ENCODE measurements at regions not wholly inside any gene's neighbourhood (a gene's known extent, or its start where the extent isn't known, plus 50 kb on each side); places are given as distances from the start of the nearest gene placed in this dataset.
A peak's percentile ranks its signal among the peaks of the same experiment; 100 is the strongest.

DNA sequence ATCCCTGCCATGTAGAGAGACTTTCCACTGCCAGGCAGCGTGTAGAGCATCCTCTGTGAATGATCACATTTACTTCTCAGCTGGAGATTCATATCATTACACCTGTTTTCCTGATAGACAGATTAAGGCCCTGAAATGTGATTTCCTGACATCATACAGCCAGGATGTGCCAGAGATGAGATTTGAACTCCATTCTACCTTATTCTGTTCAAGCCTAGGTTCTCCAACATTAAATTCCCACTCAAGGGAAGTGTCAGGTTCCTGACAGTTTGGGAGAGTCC is 482.1 kb downstream of the RPS24 start:
- H3K4me3 ChIP-seq (ENCODE audit: low read depth, low read length): no peak overlapping the region
- no peak for DNase-seq (ENCODE audit: low read depth)
- TF ChIP-seq CTCF (IDR thresholded peaks at IDR 0.05; ENCODE audit: insufficient read depth, low read depth, low read length): no peak

DNA sequence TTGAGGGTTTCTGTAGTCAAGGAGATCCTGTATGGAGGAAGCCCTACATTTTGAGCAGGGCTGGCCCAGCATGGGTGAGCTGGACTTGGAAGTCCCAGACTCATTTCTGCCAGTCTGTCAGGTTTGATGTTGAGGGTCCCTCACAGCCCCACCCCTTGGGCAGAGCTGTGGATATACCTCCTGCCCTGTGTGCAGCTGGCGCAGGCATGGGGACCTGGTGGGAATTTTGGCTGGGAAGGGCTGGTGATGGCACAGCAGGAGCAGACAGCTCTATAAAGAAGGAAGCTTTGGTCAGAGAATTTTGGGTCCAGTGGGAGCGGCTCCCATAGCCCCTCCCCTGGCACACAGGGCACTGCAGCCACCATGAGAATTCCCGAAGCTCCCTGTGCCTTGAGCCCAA is 482.6 kb downstream of the RPS24 start:
- no peak for DNase-seq (ENCODE audit: low read depth)
- no peak overlapping the region for H3K4me3 ChIP-seq (ENCODE audit: low read depth, low read length)
- TF ChIP-seq CTCF (IDR thresholded peaks at IDR 0.05; ENCODE audit: insufficient read depth, low read depth, low read length): no peak

- TF ChIP-seq CTCF (IDR thresholded peaks at IDR 0.05; ENCODE audit: insufficient read depth, low read depth, low read length): no peak
- no peak overlapping the region for H3K4me3 ChIP-seq (ENCODE audit: low read depth, low read length)
- DNase-seq (ENCODE audit: low read depth): no peak
These were observed 483.1 kb downstream of the RPS24 start for GRCh38 chr10:78516756-78517155.

GRCh38 chr10:78518224-78518623 is 484.6 kb downstream of the RPS24 start:
- H3K4me3 ChIP-seq (ENCODE audit: low read depth, low read length): no peak overlapping the region
- DNase-seq (ENCODE audit: low read depth): no peak
- TF ChIP-seq CTCF (IDR thresholded peaks at IDR 0.05; ENCODE audit: insufficient read depth, low read depth, low read length): no peak

- H3K4me3 ChIP-seq (ENCODE audit: low read depth, low read length): no peak overlapping the region
- TF ChIP-seq CTCF (IDR thresholded peaks at IDR 0.05; ENCODE audit: insufficient read depth, low read depth, low read length): peak; percentile 42
- DNase-seq (ENCODE audit: low read depth): peak; percentile 16
These were observed 487.2 kb downstream of the RPS24 start for GRCh38 chr10:78520737-78521430.

- DNase-seq (ENCODE audit: low read depth): no peak
- TF ChIP-seq CTCF (IDR thresholded peaks at IDR 0.05; ENCODE audit: insufficient read depth, low read depth, low read length): no peak
- no peak overlapping the region for H3K4me3 ChIP-seq (ENCODE audit: low read depth, low read length)
These were observed 489.8 kb downstream of the RPS24 start for GRCh38 chr10:78523453-78523852.

DNA sequence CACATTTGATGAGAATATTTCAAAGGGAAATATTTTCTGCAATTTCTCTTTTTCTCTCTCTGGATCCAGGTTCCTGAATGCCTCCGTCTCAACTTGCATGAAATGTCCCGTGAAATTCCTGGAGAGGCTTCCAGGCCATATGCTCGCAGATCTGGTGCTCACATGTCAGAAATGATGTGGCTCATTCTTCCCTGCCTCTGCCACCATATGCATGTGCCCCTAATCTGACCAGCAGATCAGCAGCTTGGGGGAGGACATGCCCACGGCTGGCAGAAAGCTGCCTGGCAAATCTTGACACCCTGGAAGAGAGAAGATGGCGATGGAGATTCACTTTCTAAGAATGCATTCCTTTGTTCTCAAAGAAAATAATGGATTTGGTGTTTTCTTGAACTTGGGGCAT is 490.7 kb downstream of the RPS24 start:
- TF ChIP-seq CTCF (IDR thresholded peaks at IDR 0.05; ENCODE audit: insufficient read depth, low read depth, low read length): no peak
- no peak for DNase-seq (ENCODE audit: low read depth)
- no peak overlapping the region for H3K4me3 ChIP-seq (ENCODE audit: low read depth, low read length)

Data from fibroblast of villous mesenchyme (primary cell).